A549 (cell line): ENCODE measurements at regions not wholly inside any gene's neighbourhood (a gene's known extent, or its start where the extent isn't known, plus 50 kb on each side); places are given as distances from the start of the nearest gene placed in this dataset.

Source experiments
- CHD2 ChIP-seq: fragments of 150-350 bp; IDR thresholded peaks from 2 replicates; pipeline ENCODE4 v1.6.1; 2014; ENCODE audit warnings: low read length; ENCODE audit not compliant: partially characterized antibody
- HDAC2 ChIP-seq: fragments of 200-600 bp; sonication (generic); IDR thresholded peaks from 2 replicates; pipeline ENCODE4 v1.6.1; 2016
- JUN ChIP-seq, 2 experiments: fragments of >200 bp; sonication (Bioruptor Twin); formaldehyde crosslinking; IDR thresholded peaks; 2 replicates in 1 of 2; 3 replicates in 1 of 2; pipeline ENCODE4 v1.6.1; 2016 to 2017
- JUNB ChIP-seq: fragments of >200 bp; sonication (Bioruptor Twin); formaldehyde crosslinking; IDR thresholded peaks from 2 replicates; pipeline ENCODE4 v1.6.1; 2016
- MAFK ChIP-seq: fragments of 450-650 bp; IDR thresholded peaks from 2 replicates; pipeline ENCODE4 v1.6.1; 2014; ENCODE audit not compliant: partially characterized antibody
- NR3C1 ChIP-seq: fragments of >200 bp; sonication (Bioruptor Twin); formaldehyde crosslinking; IDR thresholded peaks from 3 replicates; pipeline ENCODE4 v1.6.1; 2017
- POLR2A ChIP-seq: IDR thresholded peaks from 2 replicates; pipeline ENCODE4 v1.6.1; 2012; ENCODE audit warnings: mild to moderate bottlenecking, low read length
- POLR2AphosphoS2 ChIP-seq: conservative IDR thresholded peaks from 2 replicates; pipeline ENCODE4 v1.6.1; 2012; ENCODE audit warnings: low read length, improper control_type of control experiment, inconsistent platforms
- RCOR1 ChIP-seq: fragments of 150-350 bp; IDR thresholded peaks from 2 replicates; pipeline ENCODE4 v1.6.1; 2014; ENCODE audit warnings: antibody characterized with exemption, low read length, low read depth
- TF ChIP-seq, protein P1 (sequence below): fragments of 450-650 bp; IDR thresholded peaks from 2 replicates; pipeline ENCODE4 v1.6.1; 2014; ENCODE audit warnings: antibody characterized with exemption
- TF ChIP-seq, protein P2 (sequence below): fragments of >200 bp; sonication (Bioruptor Twin); formaldehyde crosslinking; IDR thresholded peaks from 3 replicates; pipeline ENCODE4 v1.5.1; 2016
- TF ChIP-seq, protein P3 (sequence below): fragments of 200-600 bp; sonication (generic); IDR thresholded peaks from 2 replicates; pipeline ENCODE4 v1.6.1; 2016; ENCODE audit warnings: antibody characterized with exemption, mild to moderate bottlenecking, moderate library complexity
- TF ChIP-seq, protein P4 (sequence below): IDR thresholded peaks from 2 replicates; pipeline ENCODE4 v1.6.1; 2012

DNA sequence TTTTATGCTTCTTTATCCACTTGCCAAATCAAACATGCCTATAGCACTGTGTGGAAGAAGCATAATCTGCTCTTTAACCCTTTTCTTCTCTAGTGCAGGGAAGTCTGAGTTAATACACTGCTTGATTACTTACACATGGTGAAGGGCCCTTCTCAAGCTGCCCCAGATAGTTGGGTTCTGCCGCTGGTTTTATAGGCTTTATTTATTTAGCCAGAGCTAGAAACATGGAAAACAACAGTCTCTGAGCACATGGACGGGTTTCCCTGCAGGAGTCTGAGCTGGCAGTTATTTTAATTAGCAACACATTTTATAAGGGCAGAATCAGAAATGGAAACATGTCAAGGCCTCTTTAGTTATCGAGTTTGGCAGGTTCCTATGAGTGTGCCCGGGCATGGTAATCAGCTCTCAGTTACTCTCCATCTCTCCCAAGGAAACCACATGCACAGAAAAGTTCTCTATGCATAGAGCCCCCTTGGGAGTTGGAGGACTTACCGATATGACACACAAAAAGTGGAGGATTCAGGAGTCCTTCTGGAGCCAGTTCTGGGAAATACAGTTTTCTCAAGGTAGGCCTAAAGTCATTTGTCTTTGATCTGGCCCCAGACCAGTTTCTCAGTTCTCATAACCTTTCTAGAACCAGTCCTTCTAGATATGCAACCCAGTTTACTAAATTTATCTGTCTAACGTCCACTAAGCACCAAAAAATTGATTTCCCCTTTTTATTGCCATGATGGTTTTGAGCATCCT, 564.8 kb downstream of the ACTL7B start:
- TF ChIP-seq, protein P1, sequence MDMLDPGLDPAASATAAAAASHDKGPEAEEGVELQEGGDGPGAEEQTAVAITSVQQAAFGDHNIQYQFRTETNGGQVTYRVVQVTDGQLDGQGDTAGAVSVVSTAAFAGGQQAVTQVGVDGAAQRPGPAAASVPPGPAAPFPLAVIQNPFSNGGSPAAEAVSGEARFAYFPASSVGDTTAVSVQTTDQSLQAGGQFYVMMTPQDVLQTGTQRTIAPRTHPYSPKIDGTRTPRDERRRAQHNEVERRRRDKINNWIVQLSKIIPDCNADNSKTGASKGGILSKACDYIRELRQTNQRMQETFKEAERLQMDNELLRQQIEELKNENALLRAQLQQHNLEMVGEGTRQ, result no peak
- TF ChIP-seq, protein P2, sequence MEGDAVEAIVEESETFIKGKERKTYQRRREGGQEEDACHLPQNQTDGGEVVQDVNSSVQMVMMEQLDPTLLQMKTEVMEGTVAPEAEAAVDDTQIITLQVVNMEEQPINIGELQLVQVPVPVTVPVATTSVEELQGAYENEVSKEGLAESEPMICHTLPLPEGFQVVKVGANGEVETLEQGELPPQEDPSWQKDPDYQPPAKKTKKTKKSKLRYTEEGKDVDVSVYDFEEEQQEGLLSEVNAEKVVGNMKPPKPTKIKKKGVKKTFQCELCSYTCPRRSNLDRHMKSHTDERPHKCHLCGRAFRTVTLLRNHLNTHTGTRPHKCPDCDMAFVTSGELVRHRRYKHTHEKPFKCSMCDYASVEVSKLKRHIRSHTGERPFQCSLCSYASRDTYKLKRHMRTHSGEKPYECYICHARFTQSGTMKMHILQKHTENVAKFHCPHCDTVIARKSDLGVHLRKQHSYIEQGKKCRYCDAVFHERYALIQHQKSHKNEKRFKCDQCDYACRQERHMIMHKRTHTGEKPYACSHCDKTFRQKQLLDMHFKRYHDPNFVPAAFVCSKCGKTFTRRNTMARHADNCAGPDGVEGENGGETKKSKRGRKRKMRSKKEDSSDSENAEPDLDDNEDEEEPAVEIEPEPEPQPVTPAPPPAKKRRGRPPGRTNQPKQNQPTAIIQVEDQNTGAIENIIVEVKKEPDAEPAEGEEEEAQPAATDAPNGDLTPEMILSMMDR, result no peak
- TF ChIP-seq POLR2AphosphoS2 (no peak), JUNB (no peak), MAFK (no peak), CHD2 (no peak), HDAC2 (no peak), POLR2A (no peak), RCOR1 (no peak), JUN (IDR thresholded peaks at IDR 0.05) (no peak), NR3C1 (no peak)
- TF ChIP-seq, protein P3, sequence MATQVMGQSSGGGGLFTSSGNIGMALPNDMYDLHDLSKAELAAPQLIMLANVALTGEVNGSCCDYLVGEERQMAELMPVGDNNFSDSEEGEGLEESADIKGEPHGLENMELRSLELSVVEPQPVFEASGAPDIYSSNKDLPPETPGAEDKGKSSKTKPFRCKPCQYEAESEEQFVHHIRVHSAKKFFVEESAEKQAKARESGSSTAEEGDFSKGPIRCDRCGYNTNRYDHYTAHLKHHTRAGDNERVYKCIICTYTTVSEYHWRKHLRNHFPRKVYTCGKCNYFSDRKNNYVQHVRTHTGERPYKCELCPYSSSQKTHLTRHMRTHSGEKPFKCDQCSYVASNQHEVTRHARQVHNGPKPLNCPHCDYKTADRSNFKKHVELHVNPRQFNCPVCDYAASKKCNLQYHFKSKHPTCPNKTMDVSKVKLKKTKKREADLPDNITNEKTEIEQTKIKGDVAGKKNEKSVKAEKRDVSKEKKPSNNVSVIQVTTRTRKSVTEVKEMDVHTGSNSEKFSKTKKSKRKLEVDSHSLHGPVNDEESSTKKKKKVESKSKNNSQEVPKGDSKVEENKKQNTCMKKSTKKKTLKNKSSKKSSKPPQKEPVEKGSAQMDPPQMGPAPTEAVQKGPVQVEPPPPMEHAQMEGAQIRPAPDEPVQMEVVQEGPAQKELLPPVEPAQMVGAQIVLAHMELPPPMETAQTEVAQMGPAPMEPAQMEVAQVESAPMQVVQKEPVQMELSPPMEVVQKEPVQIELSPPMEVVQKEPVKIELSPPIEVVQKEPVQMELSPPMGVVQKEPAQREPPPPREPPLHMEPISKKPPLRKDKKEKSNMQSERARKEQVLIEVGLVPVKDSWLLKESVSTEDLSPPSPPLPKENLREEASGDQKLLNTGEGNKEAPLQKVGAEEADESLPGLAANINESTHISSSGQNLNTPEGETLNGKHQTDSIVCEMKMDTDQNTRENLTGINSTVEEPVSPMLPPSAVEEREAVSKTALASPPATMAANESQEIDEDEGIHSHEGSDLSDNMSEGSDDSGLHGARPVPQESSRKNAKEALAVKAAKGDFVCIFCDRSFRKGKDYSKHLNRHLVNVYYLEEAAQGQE, result no peak
- TF ChIP-seq, protein P4, sequence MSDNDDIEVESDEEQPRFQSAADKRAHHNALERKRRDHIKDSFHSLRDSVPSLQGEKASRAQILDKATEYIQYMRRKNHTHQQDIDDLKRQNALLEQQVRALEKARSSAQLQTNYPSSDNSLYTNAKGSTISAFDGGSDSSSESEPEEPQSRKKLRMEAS, result no peak
